ENCODE measurements at regions not wholly inside any gene's neighbourhood (a gene's known extent, or its start where the extent isn't known, plus 50 kb on each side); places are given as distances from the start of the nearest gene placed in this dataset.

DNA sequence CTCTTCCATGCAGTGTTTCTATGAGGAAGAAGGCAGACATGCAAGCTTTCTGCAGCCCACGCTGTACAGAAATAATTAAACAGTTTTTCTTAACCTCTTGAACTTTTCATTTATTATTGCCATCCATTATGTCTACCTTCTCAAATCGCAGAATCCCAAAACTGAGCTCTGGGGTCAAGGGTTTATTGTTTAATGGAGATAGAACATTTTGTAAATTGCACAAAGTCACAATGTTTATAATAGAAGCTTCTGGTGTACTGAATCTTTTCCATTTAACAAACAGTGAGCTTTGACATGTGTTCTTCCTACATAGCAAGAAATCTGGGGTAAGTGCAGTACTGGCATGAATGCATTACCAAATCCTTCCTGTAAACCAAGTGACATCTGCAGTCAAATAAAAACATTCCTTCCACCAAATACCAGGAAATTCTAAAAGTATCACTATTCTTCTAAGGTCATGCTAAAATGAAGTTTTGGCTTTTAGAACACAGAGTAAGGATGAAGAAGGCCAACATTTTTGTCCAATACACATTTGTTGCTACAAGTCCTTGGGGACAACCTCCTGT, 385.3 kb upstream of the DDHD1 start (continued):
- TF ChIP-seq EGR1 (IDR thresholded peaks at IDR 0.05; ENCODE audit: borderline replicate concordance, low read depth, low read length): no peak
- TF ChIP-seq RAD21 (IDR thresholded peaks at IDR 0.05 in 1 of 2, conservative IDR thresholded peaks at IDR 0.05 in 1 of 2; ENCODE audit: low read depth in 2 of 2, low read length in 2 of 2): no peak
- TF ChIP-seq CHD1 (IDR thresholded peaks at IDR 0.05; ENCODE audit: low read depth, low read length): no peak
- TF ChIP-seq, protein P1, sequence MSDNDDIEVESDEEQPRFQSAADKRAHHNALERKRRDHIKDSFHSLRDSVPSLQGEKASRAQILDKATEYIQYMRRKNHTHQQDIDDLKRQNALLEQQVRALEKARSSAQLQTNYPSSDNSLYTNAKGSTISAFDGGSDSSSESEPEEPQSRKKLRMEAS (IDR thresholded peaks at IDR 0.05): no peak
- TF ChIP-seq SAP30 (IDR thresholded peaks at IDR 0.05; ENCODE audit: insufficient read depth, insufficient replicate concordance, low read length): no peak
- no peak for TF ChIP-seq TEAD4 (IDR thresholded peaks at IDR 0.05; ENCODE audit: low read depth, low read length)
- no peak for TF ChIP-seq CHD2 (IDR thresholded peaks at IDR 0.05; ENCODE audit: low read length)
- no peak for TF ChIP-seq BCL11A (IDR thresholded peaks at IDR 0.05; ENCODE audit: low read depth in 2 of 2, low read length in 2 of 2)

All from H1 (cell line).